ENCODE measurements at regions not wholly inside any gene's neighbourhood (a gene's known extent, or its start where the extent isn't known, plus 50 kb on each side); places are given as distances from the start of the nearest gene placed in this dataset.

GRCh38 chr6:6912817-6913744, 194.7 kb upstream of the RREB1 start:
- DNase-seq (ENCODE audit: low spot score): no peak

GRCh38 chr6:6915219-6915618, 192.5 kb upstream of the RREB1 start:
- no peak for DNase-seq (ENCODE audit: low spot score)

GRCh38 chr6:6915813-6916547, 191.8 kb upstream of the RREB1 start:
- DNase-seq (ENCODE audit: low spot score): no peak

- no peak for DNase-seq (ENCODE audit: low spot score)
Observed at GRCh38 chr6:6916598-6916997, 191.2 kb upstream of the RREB1 start.

GRCh38 chr6:6918216-6918983, 189.4 kb upstream of the RREB1 start:
- no peak for DNase-seq (ENCODE audit: low spot score)

- no peak for DNase-seq (ENCODE audit: low spot score)
Observed at GRCh38 chr6:6919173-6919572, 188.6 kb upstream of the RREB1 start.

GRCh38 chr6:6920114-6920986, 187.4 kb upstream of the RREB1 start:
- DNase-seq (ENCODE audit: low spot score): no peak

GRCh38 chr6:6920987-6921313, 186.8 kb upstream of the RREB1 start:
- no peak for DNase-seq (ENCODE audit: low spot score)

- DNase-seq (ENCODE audit: low spot score): no peak
Observed at GRCh38 chr6:6922166-6922565, 185.6 kb upstream of the RREB1 start.

- no peak for DNase-seq (ENCODE audit: low spot score)
Observed at GRCh38 chr6:6923605-6924004, 184.2 kb upstream of the RREB1 start.

- no peak for DNase-seq (ENCODE audit: low spot score)
Observed at GRCh38 chr6:6924708-6925107, 183.1 kb upstream of the RREB1 start.

- DNase-seq (ENCODE audit: low spot score): no peak
Observed at GRCh38 chr6:6925391-6926164, 182.2 kb upstream of the RREB1 start.

GRCh38 chr6:6926856-6927255, 180.9 kb upstream of the RREB1 start:
- DNase-seq (ENCODE audit: low spot score): no peak

GRCh38 chr6:6927521-6928361, 180.0 kb upstream of the RREB1 start:
- no peak for DNase-seq (ENCODE audit: low spot score)

GRCh38 chr6:6930223-6930880, 177.4 kb upstream of the RREB1 start:
- no peak for DNase-seq (ENCODE audit: low spot score)

- no peak for DNase-seq (ENCODE audit: low spot score)
Observed at GRCh38 chr6:6931071-6932025, 176.4 kb upstream of the RREB1 start.

GRCh38 chr6:6932341-6932740, 175.4 kb upstream of the RREB1 start:
- no peak for DNase-seq (ENCODE audit: low spot score)

GRCh38 chr6:6932968-6933367, 174.8 kb upstream of the RREB1 start:
- no peak for DNase-seq (ENCODE audit: low spot score)
